Heart right ventricle (tissue), 16 donors: ENCODE measurements at regions not wholly inside any gene's neighbourhood (a gene's known extent, or its start where the extent isn't known, plus 50 kb on each side); places are given as distances from the start of the nearest gene placed in this dataset.

Experiments used
- ATAC-seq, 8 donors: fragments of 200-7000 bp; cut with Tn5 transposase; one replicate each; pipeline ENCODE4 v1.9.1; 2020; ENCODE audit warnings: mild to moderate bottlenecking in 8 of 8, moderate library complexity in 8 of 8, moderate number of reproducible peaks in 1 of 8
- DNase-seq, 2 donors: peaks; one replicate each; pipeline ENCODE4 v3.0.0-alpha.2; 2020
- H3K27ac ChIP-seq, 10 donors: fragments of 200-600 bp; sonication (generic) in 2 of 10; one replicate each; pipeline versions ENCODE4 v1.5.0 to v1.8.0; 2020 to 2022; ENCODE audit warnings: mild to moderate bottlenecking in 3 of 10
- H3K27me3 ChIP-seq, 7 donors: fragments of 200-600 bp; one replicate each; pipeline ENCODE4 v1.8.0; 2021 to 2022; ENCODE audit warnings: mild to moderate bottlenecking in 2 of 7
- H3K36me3 ChIP-seq, 9 donors: fragments of 200-600 bp; sonication (generic) in 1 of 9; one replicate each; pipeline versions ENCODE4 v1.5.0 to v1.8.0; 2020 to 2022; ENCODE audit warnings: mild to moderate bottlenecking in 2 of 9
- H3K4me1 ChIP-seq, 9 donors: fragments of 200-600 bp; sonication (generic) in 1 of 9; one replicate each; pipeline versions ENCODE4 v1.5.0 to v1.8.0; 2020 to 2022; ENCODE audit warnings: mild to moderate bottlenecking in 4 of 9
- H3K4me3 ChIP-seq, 10 donors: fragments of 200-600 bp; sonication (generic) in 2 of 10; one replicate each; pipeline versions ENCODE4 v1.5.0 to v1.8.0; 2020 to 2022; ENCODE audit warnings: mild to moderate bottlenecking in 7 of 10, moderate library complexity in 2 of 10
- H3K9me3 ChIP-seq, 11 donors: fragments of 200-600 bp in 10 of 11; sonication (generic) in 2 of 11; one replicate each; pipeline versions ENCODE4 v1.5.0 to v1.8.0; 2013 to 2022; ENCODE audit warnings: mild to moderate bottlenecking in 2 of 11, control low read depth in 1 of 11, moderate library complexity in 1 of 11
- WGBS, 2 donors: extraction: QIAGEN DNeasy Blood & Tissue Kit; methylation state at CpG; one replicate each; pipeline ENCODE4 v1.1.7; 2013; ENCODE audit warnings: inconsistent platforms in 1 of 2; 5-methylcytosine and 5-hydroxymethylcytosine counted together
- intact Hi-C, 10 donors: fragments of 100-400 bp; cut with DNase I; formaldehyde crosslinking; loops; one replicate each; pipeline versions ENCODE4 v1.11.1 to v1.14.2; 2022
- TF ChIP-seq, protein P1 (sequence below), 9 donors: fragments of 200-600 bp; sonication (generic) in 2 of 9; IDR thresholded peaks; one replicate each; pipeline versions ENCODE4 v1.5.0 to v1.8.0; 2021 to 2022; ENCODE audit warnings: antibody characterized with exemption in 9 of 9, mild to moderate bottlenecking in 5 of 9, moderate library complexity in 1 of 9
- donor health status: Arrhythmogenic right ventricular cardiomyopathy.
- donor health status: ischemic (EF 13 %, LVEDD 7.1; RV severe dilation, severe dysfunction).
- donor health status: healthy with polysubstance abuse.
- donor health status: DM: no; HTN: yes; CAD: no.
- donor health status: DM: no; HTN: no; CAD: no.
- donor health status: ischemic (EF 25% LVEDD 6.9; RV normal size, moderate dysfunction).
- donor health status: ischemic (EF 25% LVEDD 5.7; RV mildly dilated, moderate dysfunction).
- donor health status: healthy.
- donor health status: DM: yes; HTN: yes; CAD: no.
- donor health status: Ischemic cardiomyopathy.
- donor health status: ischemic (EF 35%, LVEDD 5.7; RV mildly dilated, moderate dysfunction).
- donor health status: nonischemic (EF 11% LVEDD 7.7; RV severe dilation, severe dysfunction).
- donor health status: DM: yes; HTN: yes; CAD: no.
- donor health status: PGD.
- donor health status: ischemic (EF 29% LVEDD 5.4; RV normal size, mild dysfunction).
- donor health status: nonischemic (EF 23%, LVEDD 6.1; RV moderate dilation, normal function).

DNA sequence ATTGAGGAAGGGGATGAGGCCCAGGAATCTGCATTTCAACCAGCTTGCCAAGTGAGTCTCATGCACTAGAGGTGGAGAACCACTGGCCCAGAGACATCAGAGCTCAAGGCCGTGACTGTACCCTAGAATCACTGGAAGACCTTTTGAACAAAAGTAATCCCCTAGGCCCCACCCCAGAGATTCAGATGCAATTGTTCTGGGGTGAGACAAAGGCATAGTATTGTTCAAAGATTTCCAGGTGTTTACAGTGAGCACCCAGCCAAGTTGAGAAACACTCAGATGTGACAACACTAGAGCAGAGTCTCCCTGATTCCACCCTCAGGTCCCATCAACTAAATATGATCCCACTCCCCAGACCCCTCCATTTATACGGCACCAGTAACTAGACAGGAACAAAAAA lies 290.3 kb upstream of the TLE3 start:
- ATAC-seq (no peak), DNase-seq (no peak)
- Histone ChIP-seq H3K27me3 (no peaks in the 10 kb centered on the region), H3K27ac (no peak overlapping the region), H3K36me3 (no peaks in the 10 kb centered on the region), H3K9me3 (peaks cover 0 to 9% (median 0%) of the 10 kb centered on the region in 11 donors), H3K4me1 (no peaks in the 10 kb centered on the region), H3K4me3 (no peak overlapping the region)
- WGBS, 2 donors, result 55 to 91% methylated on average over 2 of the region's 2 CpGs
- intact Hi-C loops, result no loop called here
- TF ChIP-seq, protein P1, sequence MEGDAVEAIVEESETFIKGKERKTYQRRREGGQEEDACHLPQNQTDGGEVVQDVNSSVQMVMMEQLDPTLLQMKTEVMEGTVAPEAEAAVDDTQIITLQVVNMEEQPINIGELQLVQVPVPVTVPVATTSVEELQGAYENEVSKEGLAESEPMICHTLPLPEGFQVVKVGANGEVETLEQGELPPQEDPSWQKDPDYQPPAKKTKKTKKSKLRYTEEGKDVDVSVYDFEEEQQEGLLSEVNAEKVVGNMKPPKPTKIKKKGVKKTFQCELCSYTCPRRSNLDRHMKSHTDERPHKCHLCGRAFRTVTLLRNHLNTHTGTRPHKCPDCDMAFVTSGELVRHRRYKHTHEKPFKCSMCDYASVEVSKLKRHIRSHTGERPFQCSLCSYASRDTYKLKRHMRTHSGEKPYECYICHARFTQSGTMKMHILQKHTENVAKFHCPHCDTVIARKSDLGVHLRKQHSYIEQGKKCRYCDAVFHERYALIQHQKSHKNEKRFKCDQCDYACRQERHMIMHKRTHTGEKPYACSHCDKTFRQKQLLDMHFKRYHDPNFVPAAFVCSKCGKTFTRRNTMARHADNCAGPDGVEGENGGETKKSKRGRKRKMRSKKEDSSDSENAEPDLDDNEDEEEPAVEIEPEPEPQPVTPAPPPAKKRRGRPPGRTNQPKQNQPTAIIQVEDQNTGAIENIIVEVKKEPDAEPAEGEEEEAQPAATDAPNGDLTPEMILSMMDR (IDR thresholded peaks at IDR 0.05), result no peak

DNA sequence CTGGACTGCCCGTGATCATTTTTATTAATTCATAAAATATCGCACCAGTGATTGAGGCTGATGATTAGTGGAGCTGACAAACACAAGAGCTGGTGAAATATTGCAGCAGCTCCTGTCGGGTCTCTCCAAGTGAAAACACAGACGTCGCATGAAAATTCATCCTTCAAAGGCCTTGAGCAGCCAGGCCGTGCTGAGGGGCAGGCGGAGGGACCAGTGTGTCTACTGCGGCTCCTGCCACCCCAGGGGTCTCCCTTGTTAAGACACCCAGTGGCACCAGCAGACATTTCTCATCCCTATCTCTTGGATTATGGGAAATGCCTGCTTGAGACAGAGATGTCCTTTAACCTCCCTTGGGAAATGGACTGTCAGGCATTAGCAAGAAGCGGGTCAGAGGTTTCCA lies 289.4 kb upstream of the TLE3 start:
- DNase-seq (no peak), ATAC-seq (no peak)
- Histone ChIP-seq H3K27me3 (no peaks in the 10 kb centered on the region), H3K4me1 (no peaks in the 10 kb centered on the region), H3K27ac (no peak overlapping the region), H3K4me3 (no peak overlapping the region), H3K36me3 (no peaks in the 10 kb centered on the region), H3K9me3 (peaks cover 0 to 11% (median 1%) of the 10 kb centered on the region in 11 donors)
- 85 to 91% methylated on average over 9 of the region's 9 CpGs for WGBS, 2 donors
- intact Hi-C loops, result no loop called here
- TF ChIP-seq, protein P1 (IDR thresholded peaks at IDR 0.05), result no peak

DNA sequence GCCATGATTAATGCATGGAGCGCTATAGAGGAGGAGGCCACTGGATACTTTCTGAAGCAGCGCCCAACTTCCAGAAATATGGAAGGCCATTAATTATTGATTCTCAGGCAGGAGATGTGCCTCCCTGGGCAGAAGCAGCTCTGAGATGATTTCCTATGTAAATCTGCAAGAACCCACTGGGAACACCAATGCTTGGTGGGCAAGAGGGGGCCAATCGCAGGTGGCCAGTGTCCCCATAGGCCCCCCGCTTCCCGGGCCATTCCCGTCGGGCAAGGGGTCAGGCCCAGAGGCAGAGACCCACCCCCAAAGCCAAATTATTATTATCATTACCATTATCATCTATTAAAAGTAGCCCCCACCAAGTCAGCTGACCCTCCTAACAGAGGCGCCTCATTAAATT lies 288.0 kb upstream of the TLE3 start:
- TF ChIP-seq, protein P1 (IDR thresholded peaks at IDR 0.05), result no peak
- Histone ChIP-seq H3K36me3 (no peaks in the 10 kb centered on the region), H3K4me3 (no peak overlapping the region), H3K9me3 (peaks cover 0 to 16% (median 5%) of the 10 kb centered on the region in 11 donors), H3K27me3 (no peaks in the 10 kb centered on the region), H3K27ac (no peak overlapping the region), H3K4me1 (no peaks in the 10 kb centered on the region)
- WGBS, 2 donors, result 98% methylated on average over 8 of the region's 8 CpGs
- no peak for ATAC-seq
- DNase-seq, result no peak
- intact Hi-C loops, result no loop called here

DNA sequence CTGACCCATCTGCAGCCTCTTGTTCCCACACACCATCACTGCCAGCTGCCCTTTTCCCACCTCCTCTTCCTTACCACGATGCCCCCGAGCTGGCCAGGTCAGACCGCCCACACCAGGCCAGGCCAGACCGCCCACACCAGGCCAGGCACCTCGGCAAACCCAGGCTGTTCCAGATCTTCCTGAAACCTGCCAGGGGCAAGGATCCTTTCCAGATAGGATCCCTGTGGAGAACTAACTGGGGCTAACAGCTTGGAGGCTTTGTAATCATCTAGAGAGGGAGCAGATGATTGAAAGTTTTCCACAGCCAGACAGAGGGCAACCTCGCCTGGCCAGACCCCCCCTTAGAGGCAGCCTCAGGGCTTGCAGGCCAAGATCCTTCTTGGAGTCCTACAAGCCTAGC lies 287.3 kb upstream of the TLE3 start:
- Histone ChIP-seq H3K9me3 (peaks cover 0 to 13% (median 5%) of the 10 kb centered on the region in 11 donors), H3K27me3 (no peaks in the 10 kb centered on the region), H3K36me3 (no peaks in the 10 kb centered on the region), H3K27ac (no peak overlapping the region), H3K4me1 (no peaks in the 10 kb centered on the region), H3K4me3 (no peak overlapping the region)
- TF ChIP-seq, protein P1 (IDR thresholded peaks at IDR 0.05), result no peak
- DNase-seq, result no peak
- no peak for ATAC-seq
- 76 to 78% methylated on average over 6 of the region's 6 CpGs for WGBS, 2 donors
- intact Hi-C loops, result no loop called here
